RWPE1 (cell line): ENCODE measurements at regions not wholly inside any gene's neighbourhood (a gene's known extent, or its start where the extent isn't known, plus 50 kb on each side); places are given as distances from the start of the nearest gene placed in this dataset.
A peak's percentile ranks its signal among the peaks of the same experiment; 100 is the strongest.

Experiments
- CTCF ChIA-PET: fragments of 350-600 bp; sonication (Branson Sonifier 250); formaldehyde crosslinking; extraction: SDS; loops from one replicate; lab custom pipeline; 2021; lab: Yijun Ruan, JAX
- POLR2A ChIA-PET: fragments of 400-600 bp; formaldehyde crosslinking; extraction: SDS; loops from one replicate; lab custom pipeline; 2020; ENCODE audit warnings: antibody characterized with exemption; ENCODE audit not compliant: low non-redundant PET; lab: Yijun Ruan, JAX
- DNase-seq: peaks from one replicate; pipeline ENCODE4 v3.0.0; 2012; ENCODE audit warnings: low spot score
- H3K27ac ChIP-seq: fragments of 450-650 bp; 2 replicates; pipeline ENCODE4 v1.5.1; 2017
- CTCF ChIP-seq: fragments of 450-650 bp; conservative IDR thresholded peaks from 2 replicates; pipeline ENCODE4 v1.5.1; 2017; ENCODE audit warnings: low read depth, mild to moderate bottlenecking

GRCh38 chrX:69015564-69016292 lies 149.5 kb downstream of the PJA1 start:
- ChIA-PET POLR2A (no interaction called here), CTCF (no interaction called here)
- no peak for TF ChIP-seq CTCF
- peak overlapping the region; percentile 10; the same call in 1 of the 2 replicates for H3K27ac ChIP-seq
- no peak for DNase-seq

GRCh38 chrX:69015156-69015555 lies 150.1 kb downstream of the PJA1 start:
- ChIA-PET CTCF (no interaction called here), POLR2A (no interaction called here)
- TF ChIP-seq CTCF: no peak
- H3K27ac ChIP-seq: peak overlapping the region; percentile 10; the same call in 1 of the 2 replicates
- no peak for DNase-seq

GRCh38 chrX:69014200-69014599 lies 151.1 kb downstream of the PJA1 start:
- no peak overlapping the region for H3K27ac ChIP-seq
- no peak for TF ChIP-seq CTCF
- ChIA-PET POLR2A (no interaction called here), CTCF (no interaction called here)
- no peak for DNase-seq

GRCh38 chrX:69010339-69010738 lies 154.9 kb downstream of the PJA1 start:
- DNase-seq: no peak
- POLR2A ChIA-PET: no interaction called here

GRCh38 chrX:69000877-69001276 lies 164.4 kb downstream of the PJA1 start:
- TF ChIP-seq CTCF: no peak
- POLR2A ChIA-PET: no interaction called here
- DNase-seq: no peak
- CTCF ChIA-PET: no interaction called here
- no peak overlapping the region for H3K27ac ChIP-seq

More at GRCh38 chrX:69010339-69010738, 154.9 kb downstream of the PJA1 start:
- no peak for TF ChIP-seq CTCF
- no peak overlapping the region for H3K27ac ChIP-seq
- CTCF ChIA-PET: no interaction called here

GRCh38 chrX:68999931-69000330 lies 165.3 kb downstream of the PJA1 start:
- no peak for TF ChIP-seq CTCF
- POLR2A ChIA-PET: interaction anchor here (1.5 kb wide), 1 partner anchor 171 kb away, joined by 5 read pairs; the partner anchor contains the start of gene EFNB1
- H3K27ac ChIP-seq: no peak overlapping the region
- DNase-seq: no peak
- CTCF ChIA-PET: no interaction called here
